Urinary bladder (tissue), 3 donors: ENCODE measurements at regions not wholly inside any gene's neighbourhood (a gene's known extent, or its start where the extent isn't known, plus 50 kb on each side); places are given as distances from the start of the nearest gene placed in this dataset.

Source experiments
- DNase-seq: peaks from one replicate; pipeline ENCODE4 v3.0.0-alpha.2; 2015; ENCODE audit errors: extremely low spot score
- H3K27ac ChIP-seq: one replicate; pipeline ENCODE4 v1.5.1; 2013; ENCODE audit warnings: low read depth, mild to moderate bottlenecking, moderate library complexity
- H3K36me3 ChIP-seq: one replicate; pipeline ENCODE4 v1.6.1; 2013; ENCODE audit warnings: mild to moderate bottlenecking, moderate library complexity; ENCODE audit not compliant: insufficient read depth
- H3K4me1 ChIP-seq: one replicate; pipeline ENCODE4 v1.6.1; 2013; ENCODE audit warnings: mild to moderate bottlenecking, moderate library complexity; ENCODE audit not compliant: insufficient read depth
- H3K4me3 ChIP-seq: one replicate; pipeline ENCODE4 v1.5.1; 2013; ENCODE audit warnings: low read depth, low read length
- WGBS: extraction: QIAGEN DNeasy Blood & Tissue Kit; methylation state at CpG from one replicate; pipeline ENCODE4 v1.1.7; 2013; 5-methylcytosine and 5-hydroxymethylcytosine counted together
- donor health status: healthy with polysubstance abuse.
- donor health status: healthy.

DNA sequence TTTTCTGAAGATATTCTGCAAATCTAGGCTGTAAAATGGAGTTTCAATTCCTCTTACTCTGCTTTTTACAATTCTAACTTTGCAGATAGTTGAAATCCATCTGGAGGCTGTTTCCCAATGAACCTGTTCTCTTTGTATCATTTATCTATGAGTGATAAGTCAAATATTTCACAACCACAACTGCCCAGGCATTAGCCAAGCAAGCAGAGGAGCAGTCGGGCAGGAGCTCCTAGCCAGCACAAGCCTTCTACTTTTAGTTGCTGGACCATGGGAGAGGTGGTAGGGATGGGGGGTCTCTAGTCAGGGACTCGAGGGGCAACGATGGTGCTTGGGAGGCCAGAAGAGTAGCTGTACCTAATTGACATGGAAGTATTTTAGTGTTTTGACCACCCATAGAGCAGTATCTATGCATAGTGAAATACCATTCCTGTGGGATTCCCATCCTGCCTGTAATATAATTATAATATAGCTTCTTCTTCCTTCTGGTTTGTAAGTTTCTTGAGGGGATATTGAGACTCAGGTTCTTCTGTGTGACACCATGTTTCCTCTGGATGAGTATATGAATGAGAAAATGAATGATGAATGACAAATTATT lies 353.5 kb upstream of the IL12A start:
- no peak for DNase-seq
- no peaks in the 10 kb centered on the region for H3K4me1 ChIP-seq
- H3K36me3 ChIP-seq = no peaks in the 10 kb centered on the region
- 77% methylated on average over 3 of the region's 3 CpGs for WGBS
- H3K4me3 ChIP-seq = no peak overlapping the region
- H3K27ac ChIP-seq = no peak overlapping the region

DNA sequence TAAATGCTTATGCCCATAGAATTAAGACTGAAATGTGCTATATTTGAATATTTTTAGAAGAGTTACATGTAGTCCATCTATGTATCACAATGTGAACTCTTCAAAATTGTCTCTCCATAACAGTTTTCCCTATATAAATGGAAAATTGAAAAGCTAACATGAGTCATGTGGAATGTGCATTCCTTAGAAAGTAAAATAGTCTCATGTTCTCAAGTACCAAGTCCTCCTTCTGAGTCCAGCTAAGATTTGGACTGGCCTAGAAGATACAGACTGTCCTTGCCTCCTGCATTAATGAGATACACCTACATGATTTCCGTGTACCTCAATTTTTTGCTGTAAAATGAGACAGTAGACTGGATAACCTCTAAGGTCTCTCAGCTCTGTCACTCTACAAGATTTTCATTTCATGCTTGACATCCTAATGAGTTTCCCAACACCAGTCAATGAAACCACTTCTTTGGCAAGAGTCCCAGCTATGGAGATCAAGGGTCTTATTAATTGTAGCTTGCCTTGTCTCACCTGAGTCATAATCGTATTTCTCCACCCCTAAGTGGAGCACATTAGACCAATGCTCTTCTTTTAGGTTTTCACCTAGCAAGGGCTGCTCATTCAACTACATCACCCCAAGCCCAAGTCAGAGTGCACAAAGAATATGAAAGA lies 350.6 kb upstream of the IL12A start:
- Histone ChIP-seq H3K4me1 (no peaks in the 10 kb centered on the region), H3K4me3 (no peak overlapping the region), H3K27ac (no peak overlapping the region), H3K36me3 (no peaks in the 10 kb centered on the region)
- 90% methylated on average over 2 of the region's 2 CpGs for WGBS
- no peak for DNase-seq

DNA sequence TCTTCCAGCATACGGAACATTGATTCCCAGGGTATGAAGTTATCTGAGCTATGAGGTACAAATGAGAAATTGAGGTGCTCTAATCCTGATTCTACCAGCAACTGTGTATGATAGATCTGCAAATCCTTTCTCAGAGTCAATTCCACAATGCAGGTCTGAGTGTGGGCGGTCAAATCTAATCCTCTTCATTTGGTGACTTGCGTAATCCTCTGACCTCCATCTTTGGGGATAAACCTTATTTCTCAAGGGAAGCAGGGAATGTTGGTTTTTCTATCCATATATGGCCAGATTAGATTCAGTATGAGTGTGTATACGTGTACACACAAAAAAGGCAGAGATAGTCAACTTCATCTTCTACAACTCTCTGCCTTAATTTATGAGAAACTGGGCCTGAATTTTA lies 348.4 kb upstream of the IL12A start:
- H3K4me1 ChIP-seq = no peaks in the 10 kb centered on the region
- no peak overlapping the region for H3K4me3 ChIP-seq
- H3K36me3 ChIP-seq = no peaks in the 10 kb centered on the region
- H3K27ac ChIP-seq = no peak overlapping the region
- no peak for DNase-seq
- WGBS = 59% methylated on average over 4 of the region's 4 CpGs

DNA sequence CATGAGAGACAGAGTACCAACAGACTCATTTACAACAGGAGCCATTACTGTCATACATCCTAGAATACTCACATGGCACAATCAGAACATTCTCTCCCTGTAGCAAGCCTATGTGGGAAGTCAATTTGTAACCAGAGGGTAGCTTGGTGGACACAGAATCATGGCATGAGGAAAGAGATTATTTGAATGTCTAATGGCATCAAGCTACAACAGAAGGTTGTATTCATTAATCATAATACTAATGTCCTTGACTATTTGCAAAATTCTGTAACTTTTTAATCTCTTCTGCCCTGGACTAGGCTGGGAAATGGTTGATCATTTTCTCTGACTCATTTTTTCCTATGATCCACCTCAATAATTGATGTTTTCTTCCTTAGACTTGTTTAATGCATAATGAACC lies 345.2 kb upstream of the IL12A start:
- no peaks in the 10 kb centered on the region for H3K36me3 ChIP-seq
- no peak for DNase-seq
- no peak overlapping the region for H3K4me3 ChIP-seq
- H3K4me1 ChIP-seq = no peaks in the 10 kb centered on the region
- no peak overlapping the region for H3K27ac ChIP-seq

DNA sequence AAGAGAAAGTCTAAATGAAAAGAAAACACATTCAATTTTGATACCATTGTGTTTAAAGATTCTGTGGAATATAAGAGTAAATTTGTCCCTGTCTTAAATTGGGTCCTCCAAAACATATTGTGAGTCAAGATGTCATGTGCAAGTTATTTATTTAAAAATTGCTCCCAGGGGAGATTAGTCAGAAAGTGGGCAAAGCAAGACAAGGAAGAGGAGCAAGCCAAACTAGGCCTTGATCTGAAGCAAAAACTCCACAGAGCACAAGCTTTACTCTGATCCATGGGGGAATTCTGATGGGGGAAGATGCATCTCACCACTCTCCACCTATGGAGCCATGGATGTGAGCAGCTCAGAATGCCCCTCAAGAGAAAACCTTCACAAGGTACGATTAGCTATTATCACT lies 342.8 kb upstream of the IL12A start:
- no peaks in the 10 kb centered on the region for H3K36me3 ChIP-seq
- no peak for DNase-seq
- no peak overlapping the region for H3K27ac ChIP-seq
- 93% methylated on average over 1 of the region's 1 CpG for WGBS
- no peaks in the 10 kb centered on the region for H3K4me1 ChIP-seq
- no peak overlapping the region for H3K4me3 ChIP-seq

DNA sequence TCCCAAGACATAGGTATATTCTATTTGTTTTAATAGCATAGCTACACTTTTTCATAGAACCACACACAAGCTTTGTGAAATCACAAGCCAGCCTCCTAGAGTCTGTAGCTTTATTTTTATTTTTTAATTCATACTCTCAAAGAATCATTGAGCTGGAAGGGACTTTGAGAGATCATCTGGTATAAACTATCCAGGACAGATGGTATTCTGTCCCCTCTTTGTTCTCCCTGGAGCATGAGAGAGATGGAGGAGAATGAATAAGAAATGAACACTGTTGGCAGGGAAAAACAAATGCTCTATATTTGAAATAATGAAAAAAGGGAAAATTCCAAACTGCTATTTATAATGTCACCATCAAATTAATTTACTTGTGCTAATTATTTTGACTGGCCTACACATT lies 338.7 kb upstream of the IL12A start:
- H3K27ac ChIP-seq = no peak overlapping the region
- H3K4me3 ChIP-seq = no peak overlapping the region
- H3K4me1 ChIP-seq = no peaks in the 10 kb centered on the region
- no peaks in the 10 kb centered on the region for H3K36me3 ChIP-seq
- DNase-seq = no peak

DNA sequence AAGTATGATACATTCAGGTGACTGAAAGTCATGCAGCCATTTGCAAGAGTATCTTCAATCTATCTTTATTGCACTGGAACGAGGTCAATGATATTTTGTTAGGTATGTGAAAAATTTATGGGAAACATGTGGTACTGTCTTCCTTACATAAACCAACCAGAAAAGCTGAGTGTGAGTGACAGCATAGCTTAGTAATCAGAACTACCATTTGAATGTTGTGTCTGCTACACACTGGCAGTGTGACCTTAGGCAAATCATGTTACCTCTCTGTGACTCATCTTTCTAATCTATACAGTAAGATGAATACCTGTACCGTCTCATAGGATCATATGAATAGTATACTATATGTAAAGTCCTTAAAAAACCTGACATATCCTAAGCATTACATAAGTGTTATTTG lies 337.9 kb upstream of the IL12A start:
- Histone ChIP-seq H3K4me3 (no peak overlapping the region), H3K4me1 (no peaks in the 10 kb centered on the region), H3K36me3 (no peaks in the 10 kb centered on the region), H3K27ac (no peak overlapping the region)
- 46% methylated on average over 2 of the region's 2 CpGs for WGBS
- DNase-seq = no peak

DNA sequence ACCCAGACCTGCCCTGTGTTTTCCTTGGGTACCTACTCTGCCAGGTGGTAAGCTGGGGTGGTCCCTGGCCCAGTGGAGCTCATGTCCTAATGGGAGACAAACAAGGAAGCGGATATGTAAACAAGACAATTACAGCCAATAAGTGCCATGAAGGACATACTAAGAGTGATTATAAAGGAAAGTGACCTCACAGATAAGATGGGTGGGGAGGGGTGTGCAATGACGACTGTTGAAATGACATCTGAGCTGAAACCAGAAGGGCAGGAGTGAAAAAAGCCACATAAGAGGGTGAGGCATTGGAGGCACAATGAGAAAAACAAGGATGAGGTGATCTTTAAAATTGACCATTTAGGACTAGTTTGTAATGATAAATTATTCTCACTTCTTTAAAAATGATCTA lies 336.2 kb upstream of the IL12A start:
- Histone ChIP-seq H3K27ac (no peak overlapping the region), H3K4me1 (no peaks in the 10 kb centered on the region), H3K36me3 (no peaks in the 10 kb centered on the region), H3K4me3 (no peak overlapping the region)
- no peak for DNase-seq
- 66% methylated on average over 2 of the region's 2 CpGs for WGBS

DNA sequence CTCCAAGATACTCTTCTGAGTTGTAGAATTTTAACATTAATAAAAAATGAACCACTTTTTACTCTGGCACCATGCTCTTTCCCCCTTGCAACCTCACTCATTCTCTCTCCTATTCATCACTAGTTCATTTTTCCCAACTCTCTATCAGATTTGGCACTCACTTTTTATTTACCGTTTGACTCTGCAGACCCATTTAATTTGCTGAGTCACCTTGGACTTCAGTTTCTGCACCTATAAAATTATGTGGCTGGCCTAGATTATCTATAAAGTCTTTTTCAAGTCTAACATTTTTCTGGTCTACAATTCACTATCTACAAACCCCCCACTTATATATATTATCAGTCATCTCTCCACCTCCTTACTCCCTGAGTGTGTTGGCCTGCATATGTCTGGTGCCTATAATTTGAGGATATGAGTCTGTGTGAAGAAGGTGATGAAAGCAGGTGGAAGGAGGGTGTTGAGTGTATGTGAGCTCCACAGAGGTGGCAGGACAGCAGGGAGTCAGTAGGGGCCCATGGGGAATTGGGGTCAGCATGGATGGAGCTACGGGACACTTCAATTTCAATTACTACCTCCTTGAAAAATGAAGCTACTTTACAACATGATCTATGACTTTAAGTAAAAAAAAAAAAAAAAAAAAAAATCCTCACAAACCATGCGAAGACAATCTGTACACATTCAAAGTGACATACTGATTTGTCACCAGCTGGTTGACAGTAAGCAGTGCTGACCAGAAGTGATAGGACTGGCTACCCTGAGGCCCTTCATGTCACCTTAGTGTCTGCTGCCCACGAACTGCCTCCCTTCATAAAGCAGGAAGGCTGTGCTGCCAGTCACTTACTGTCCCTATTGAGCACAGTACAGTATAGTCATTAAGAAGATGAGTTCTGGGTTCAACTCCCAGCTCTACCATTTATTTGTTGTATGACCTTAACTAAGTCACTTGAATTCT lies 334.2 kb upstream of the IL12A start:
- Histone ChIP-seq H3K36me3 (no peaks in the 10 kb centered on the region), H3K4me1 (no peaks in the 10 kb centered on the region), H3K4me3 (no peak overlapping the region), H3K27ac (no peak overlapping the region)
- DNase-seq = no peak
- 69% methylated on average over 4 of the region's 4 CpGs for WGBS

DNA sequence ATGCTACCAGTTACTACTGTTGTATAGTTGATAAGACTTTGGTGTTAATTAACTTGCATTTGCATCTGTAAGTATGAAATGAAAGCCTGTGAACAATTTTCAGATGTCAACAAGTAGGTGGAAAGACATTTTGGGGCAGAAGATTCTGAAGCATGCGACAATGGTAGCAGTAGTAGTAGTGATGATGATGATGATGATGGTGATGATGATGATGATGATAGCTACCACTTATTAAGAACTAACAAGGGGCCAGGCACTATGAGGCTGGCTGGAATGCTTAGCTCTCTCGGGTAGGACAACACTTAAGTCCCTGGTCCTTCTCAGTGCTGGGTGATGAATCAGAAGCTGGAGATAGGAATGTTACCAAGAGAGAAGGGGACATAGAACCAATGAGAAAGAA lies 333.4 kb upstream of the IL12A start:
- no peak overlapping the region for H3K4me3 ChIP-seq
- no peaks in the 10 kb centered on the region for H3K4me1 ChIP-seq
- H3K27ac ChIP-seq = no peak overlapping the region
- WGBS = 97% methylated on average over 2 of the region's 2 CpGs
- DNase-seq = no peak
- no peaks in the 10 kb centered on the region for H3K36me3 ChIP-seq

DNA sequence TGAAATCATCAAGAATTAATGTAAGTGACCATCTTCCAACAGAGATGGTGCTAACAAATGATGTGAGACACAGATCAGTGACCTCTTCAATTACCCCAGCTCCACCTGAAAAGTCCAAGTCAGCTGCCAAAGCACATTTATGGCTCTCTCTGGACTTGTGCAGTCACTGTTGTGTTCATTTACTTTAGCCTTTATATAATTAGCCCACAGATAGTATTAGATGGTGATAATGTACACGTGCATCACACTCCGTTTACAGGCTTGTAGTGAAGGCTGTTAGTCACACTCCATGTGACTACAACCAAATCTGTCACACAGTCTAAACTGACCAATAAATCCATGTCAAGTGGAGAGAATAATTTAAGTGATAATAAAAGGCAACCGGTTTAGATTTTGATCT lies 331.5 kb upstream of the IL12A start:
- Histone ChIP-seq H3K4me3 (no peak overlapping the region), H3K4me1 (no peaks in the 10 kb centered on the region), H3K27ac (no peak overlapping the region), H3K36me3 (no peaks in the 10 kb centered on the region)
- WGBS = 54% methylated on average over 3 of the region's 3 CpGs
- DNase-seq = no peak

DNA sequence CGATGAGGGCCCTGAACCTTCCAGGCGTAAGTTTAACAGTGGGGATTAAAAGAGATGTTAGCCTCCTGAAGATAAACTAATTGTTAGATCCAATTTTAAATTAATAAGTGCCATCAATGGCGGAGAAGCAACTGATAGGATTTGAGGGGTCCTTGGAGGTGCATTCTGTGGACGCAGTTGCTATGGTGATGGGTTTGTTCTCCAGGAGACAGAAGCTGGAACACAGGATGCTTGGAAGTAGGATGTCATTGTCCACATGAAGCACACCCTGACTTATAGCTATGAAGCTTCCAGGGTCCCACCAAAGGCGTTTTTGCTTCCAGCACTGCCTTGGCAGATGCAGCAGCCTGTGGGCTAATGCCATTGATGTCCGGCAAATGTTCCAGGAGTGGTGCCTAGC lies 331.0 kb upstream of the IL12A start:
- DNase-seq = no peak
- WGBS = 90% methylated on average over 6 of the region's 6 CpGs
- H3K27ac ChIP-seq = no peak overlapping the region

DNA sequence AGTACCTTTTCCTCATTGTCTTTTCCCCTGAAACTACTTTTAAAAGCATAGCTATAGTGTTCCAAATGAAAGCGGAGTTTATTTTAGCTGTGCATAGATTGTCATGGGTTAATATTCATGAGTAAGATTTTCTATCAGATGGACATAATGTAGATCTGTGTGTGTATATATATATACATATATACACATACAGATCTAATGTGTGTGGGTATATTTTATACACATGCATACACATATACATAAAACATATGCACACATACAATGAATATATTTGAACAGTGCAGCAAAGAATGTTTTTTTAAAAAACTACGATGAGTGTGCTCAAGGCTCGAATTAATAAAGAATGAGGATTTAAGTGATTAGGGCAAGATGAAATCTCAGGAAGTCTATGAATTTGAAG lies 328.3 kb upstream of the IL12A start:
- WGBS = 92% methylated on average over 3 of the region's 3 CpGs
- Histone ChIP-seq H3K4me3 (no peak overlapping the region), H3K4me1 (no peaks in the 10 kb centered on the region), H3K27ac (no peak overlapping the region), H3K36me3 (no peaks in the 10 kb centered on the region)
- no peak for DNase-seq

More for the DNA sequence above, 331.0 kb upstream of the IL12A start:
- Histone ChIP-seq H3K4me3 (no peak overlapping the region), H3K4me1 (no peaks in the 10 kb centered on the region), H3K36me3 (no peaks in the 10 kb centered on the region)

DNA sequence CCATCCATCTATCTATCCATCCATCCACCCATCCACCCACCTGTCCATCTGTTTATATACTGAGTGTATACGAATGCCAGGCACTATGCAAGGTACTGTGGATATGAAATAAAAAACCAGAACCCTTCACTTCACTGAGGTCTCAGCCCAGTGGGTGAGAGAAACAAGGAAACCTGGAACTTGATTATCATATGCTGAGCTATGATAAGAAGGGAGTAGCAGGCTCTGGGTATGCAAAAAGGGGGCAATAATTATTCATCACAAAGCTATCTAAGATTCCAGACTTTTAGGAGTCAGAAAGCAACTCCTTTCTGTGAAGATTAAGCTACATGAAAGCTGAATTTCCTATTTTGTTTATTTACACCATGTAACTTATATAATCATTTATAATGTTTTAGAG lies 327.7 kb upstream of the IL12A start:
- H3K36me3 ChIP-seq = no peaks in the 10 kb centered on the region
- no peak overlapping the region for H3K4me3 ChIP-seq
- WGBS = 92% methylated on average over 1 of the region's 1 CpG
- no peak for DNase-seq
- no peak overlapping the region for H3K27ac ChIP-seq
- H3K4me1 ChIP-seq = no peaks in the 10 kb centered on the region
